Left lobe of liver (tissue), 2 donors: ENCODE measurements at regions not wholly inside any gene's neighbourhood (a gene's known extent, or its start where the extent isn't known, plus 50 kb on each side); places are given as distances from the start of the nearest gene placed in this dataset.
"Not testable (repeated sequence)": the region's sequence is repeated elsewhere in the genome, so short reads cannot be mapped to it uniquely, and the experiment has no call there.

Experiments
- ATAC-seq: fragments of 200-7000 bp; cut with Tn5 transposase; one replicate; pipeline ENCODE4 v1.9.1; 2020; ENCODE audit warnings: mild to moderate bottlenecking, moderate library complexity
- DNase-seq: peaks from one replicate; pipeline ENCODE4 v3.0.0-alpha.2; 2020; ENCODE audit warnings: low spot score
- donor health status: DM: no; HTN: no; CAD: no; lungs with moderate emphysema.
- donor health status: DM: no; HTN: yes; CAD: no.

- ATAC-seq = no peak
Observed at GRCh38 chr11:13216711-13217075, 60.9 kb upstream of the BMAL1 start.

GRCh38 chr11:13218685-13219084 lies 58.9 kb upstream of the BMAL1 start:
- not testable (repeated sequence) for ATAC-seq, DNase-seq

More at GRCh38 chr11:13216711-13217075, 60.9 kb upstream of the BMAL1 start:
- no peak for DNase-seq

- no peak for ATAC-seq
- DNase-seq = no peak
Observed at GRCh38 chr11:13220148-13220547, 57.4 kb upstream of the BMAL1 start.

- DNase-seq (no peak), ATAC-seq (no peak)
Observed at GRCh38 chr11:13221722-13222121, 55.9 kb upstream of the BMAL1 start.

- ATAC-seq (no peak), DNase-seq (no peak)
Observed at GRCh38 chr11:13222285-13222684, 55.3 kb upstream of the BMAL1 start.

- no peak for ATAC-seq
- DNase-seq = no peak
Observed at GRCh38 chr11:13223112-13223511, 54.5 kb upstream of the BMAL1 start.

GRCh38 chr11:13224324-13224723 lies 53.3 kb upstream of the BMAL1 start:
- DNase-seq (no peak), ATAC-seq (no peak)

GRCh38 chr11:13225038-13226001 lies 52.3 kb upstream of the BMAL1 start:
- ATAC-seq (no peak), DNase-seq (no peak)

- ATAC-seq (no peak), DNase-seq (no peak)
Observed at GRCh38 chr11:13227676-13228255, 49.8 kb upstream of the BMAL1 start.
